M059J (cell line): ENCODE measurements at regions not wholly inside any gene's neighbourhood (a gene's known extent, or its start where the extent isn't known, plus 50 kb on each side); places are given as distances from the start of the nearest gene placed in this dataset.

Experiments
- DNase-seq: peaks from one replicate; pipeline ENCODE4 v3.0.0-alpha.2; 2012; ENCODE audit warnings: low read depth

DNA sequence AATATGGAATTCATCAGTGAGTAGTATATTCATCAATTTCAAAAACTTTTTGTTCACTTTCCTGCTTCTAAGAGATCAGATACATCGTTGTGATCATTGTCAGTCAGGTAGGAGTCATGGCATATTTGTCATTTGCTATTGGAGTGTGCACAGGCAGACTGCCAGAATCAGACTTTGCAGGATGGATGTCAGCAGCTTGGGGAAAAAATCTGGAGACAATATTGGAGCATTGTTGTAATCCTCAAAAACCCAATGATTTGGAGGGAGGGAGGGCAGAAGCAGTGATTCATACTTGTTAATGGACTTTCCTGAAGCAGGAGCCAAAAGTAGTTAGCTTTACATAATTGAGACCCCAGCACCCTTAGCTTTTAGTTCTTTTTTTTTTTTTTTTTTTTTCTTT, 59.6 kb upstream of the DRP2 start:
- DNase-seq = no peak

DNA sequence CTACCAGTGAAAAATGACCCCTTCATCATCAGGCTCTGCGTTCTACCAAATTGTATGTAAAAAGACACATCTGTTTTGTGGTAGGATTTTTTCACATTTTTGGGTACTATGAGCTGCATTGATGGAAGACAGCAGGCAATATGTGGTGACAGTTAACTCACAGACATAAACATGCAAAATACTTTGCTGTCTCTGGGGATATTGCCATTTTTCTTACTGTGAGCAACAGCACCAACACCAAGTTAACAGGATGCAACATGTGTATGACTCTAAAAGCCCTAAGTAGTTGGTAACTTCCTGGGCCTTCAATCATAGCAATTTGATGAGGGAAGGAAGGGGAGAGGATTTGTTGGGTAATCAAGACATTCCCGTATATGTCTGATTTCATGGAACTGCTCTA, 56.4 kb upstream of the DRP2 start:
- DNase-seq = no peak

DNA sequence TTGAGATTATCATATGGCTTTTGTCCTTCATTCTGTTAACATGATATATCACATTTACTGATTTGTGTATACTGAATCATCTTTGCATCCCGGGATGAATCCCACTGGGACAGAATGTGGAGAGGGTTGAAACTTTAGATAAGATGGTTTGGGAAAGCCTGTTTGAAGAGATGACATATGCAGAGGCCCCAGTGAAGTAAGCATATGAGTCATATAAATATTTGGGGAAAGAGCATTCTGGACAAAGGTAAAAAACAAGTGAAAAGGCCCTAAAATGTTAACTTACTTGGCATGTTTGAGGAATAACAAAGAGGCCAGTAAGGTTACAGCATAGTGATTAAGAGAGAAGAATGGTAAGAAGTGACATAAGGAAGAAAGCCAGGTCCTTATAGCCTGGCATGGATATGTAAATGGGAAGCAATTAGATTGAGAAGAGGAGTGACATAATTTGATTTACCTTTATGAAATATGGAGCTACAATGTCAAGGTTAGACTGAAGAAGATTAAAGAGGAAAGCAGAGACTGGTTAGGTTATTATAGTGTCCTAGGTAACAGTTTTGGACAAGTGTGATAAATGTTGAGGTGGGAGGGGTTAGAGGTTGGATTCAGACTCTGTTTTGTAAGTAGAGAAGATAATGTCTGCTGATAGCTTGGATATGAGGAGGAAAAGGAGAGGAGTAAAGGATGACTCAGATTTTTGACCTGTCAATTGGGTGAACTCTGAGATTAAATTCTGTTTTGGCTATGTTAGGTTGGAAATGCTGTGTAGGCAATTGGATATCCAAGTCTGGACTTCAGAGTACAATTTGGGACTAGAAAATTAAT, 54.6 kb upstream of the DRP2 start:
- peak; percentile 28 for DNase-seq
